8988T (cell line): ENCODE measurements at regions not wholly inside any gene's neighbourhood (a gene's known extent, or its start where the extent isn't known, plus 50 kb on each side); places are given as distances from the start of the nearest gene placed in this dataset.
"Not testable (repeated sequence)": the region's sequence is repeated elsewhere in the genome, so short reads cannot be mapped to it uniquely, and the experiment has no call there.

ENCODE experiments used
- DNase-seq: peaks from one replicate; pipeline ENCODE4 v3.0.0; 2011

- peak; percentile 10 for DNase-seq
Observed at GRCh38 chr6:71621918-71622519, 264.3 kb upstream of the RIMS1 start.

GRCh38 chr6:71642120-71642519 lies 244.2 kb upstream of the RIMS1 start:
- DNase-seq = no peak

- DNase-seq = no peak
Observed at GRCh38 chr6:71642793-71643192, 243.6 kb upstream of the RIMS1 start.

- DNase-seq = no peak
Observed at GRCh38 chr6:71645299-71645698, 241.1 kb upstream of the RIMS1 start.

GRCh38 chr6:71649915-71650314 lies 236.4 kb upstream of the RIMS1 start:
- no peak for DNase-seq

GRCh38 chr6:71651636-71652035 lies 234.7 kb upstream of the RIMS1 start:
- no peak for DNase-seq

GRCh38 chr6:71656121-71656520 lies 230.2 kb upstream of the RIMS1 start:
- DNase-seq = no peak

GRCh38 chr6:71665931-71666330 lies 220.4 kb upstream of the RIMS1 start:
- DNase-seq = no peak

- no peak for DNase-seq
Observed at GRCh38 chr6:71672876-71673275, 213.5 kb upstream of the RIMS1 start.

- DNase-seq = no peak
Observed at GRCh38 chr6:71675386-71675785, 211.0 kb upstream of the RIMS1 start.

GRCh38 chr6:71676298-71676697 lies 210.1 kb upstream of the RIMS1 start:
- DNase-seq = no peak

GRCh38 chr6:71678091-71678490 lies 208.3 kb upstream of the RIMS1 start:
- DNase-seq = no peak

- no peak for DNase-seq
Observed at GRCh38 chr6:71681234-71681867, 205.0 kb upstream of the RIMS1 start.

- DNase-seq = not testable (repeated sequence)
Observed at GRCh38 chr6:71686021-71686677, 200.2 kb upstream of the RIMS1 start.

GRCh38 chr6:71698702-71699101 lies 187.6 kb upstream of the RIMS1 start:
- DNase-seq = no peak

- no peak for DNase-seq
Observed at GRCh38 chr6:71706523-71706922, 179.8 kb upstream of the RIMS1 start.

- no peak for DNase-seq
Observed at GRCh38 chr6:71707059-71707458, 179.3 kb upstream of the RIMS1 start.

- DNase-seq = no peak
Observed at GRCh38 chr6:71720705-71721104, 165.6 kb upstream of the RIMS1 start.

GRCh38 chr6:71721642-71722041 lies 164.7 kb upstream of the RIMS1 start:
- no peak for DNase-seq

- DNase-seq = no peak
Observed at GRCh38 chr6:71722736-71723135, 163.6 kb upstream of the RIMS1 start.

- no peak for DNase-seq
Observed at GRCh38 chr6:71724456-71725125, 161.8 kb upstream of the RIMS1 start.

GRCh38 chr6:71725126-71725470 lies 161.3 kb upstream of the RIMS1 start:
- DNase-seq = no peak

GRCh38 chr6:71726121-71726520 lies 160.2 kb upstream of the RIMS1 start:
- DNase-seq = no peak
